IPS DF 6.9 (cell line): ENCODE measurements at regions not wholly inside any gene's neighbourhood (a gene's known extent, or its start where the extent isn't known, plus 50 kb on each side); places are given as distances from the start of the nearest gene placed in this dataset.

Experiments used
- DNase-seq: peaks from one replicate; pipeline ENCODE4 v3.0.0-alpha.2; 2013; ENCODE audit warnings: low read depth, low spot score
- H3K27ac ChIP-seq: one replicate; pipeline ENCODE4 v1.5.1; 2013; ENCODE audit warnings: low read length, control low read depth
- H3K27me3 ChIP-seq: 2 replicates; pipeline ENCODE4 v1.6.1; 2013; ENCODE audit warnings: mild to moderate bottlenecking, low read length; ENCODE audit not compliant: control insufficient read depth, insufficient read depth
- H3K36me3 ChIP-seq: 2 replicates; pipeline ENCODE4 v1.6.1; 2013; ENCODE audit warnings: low read length; ENCODE audit not compliant: control insufficient read depth, insufficient read depth
- H3K4me1 ChIP-seq: 2 replicates; pipeline ENCODE4 v1.6.1; 2013; ENCODE audit warnings: low read length; ENCODE audit not compliant: control insufficient read depth, insufficient read depth
- H3K4me3 ChIP-seq: 2 replicates; pipeline ENCODE4 v1.5.1; 2013; ENCODE audit warnings: mild to moderate bottlenecking, low read length
- H3K9me3 ChIP-seq: 2 replicates; pipeline ENCODE4 v1.6.1; 2013; ENCODE audit warnings: low read length, inconsistent platforms; ENCODE audit not compliant: control insufficient read depth, insufficient read depth
- WGBS: extraction: QIAGEN DNeasy Blood & Tissue Kit; methylation state at CpG from one replicate; pipeline ENCODE4 v1.1.7; 2013; ENCODE audit warnings: mixed read lengths, missing lambda C conversion rate; ENCODE audit not compliant: insufficient read length, insufficient coverage; 5-methylcytosine and 5-hydroxymethylcytosine counted together

DNA sequence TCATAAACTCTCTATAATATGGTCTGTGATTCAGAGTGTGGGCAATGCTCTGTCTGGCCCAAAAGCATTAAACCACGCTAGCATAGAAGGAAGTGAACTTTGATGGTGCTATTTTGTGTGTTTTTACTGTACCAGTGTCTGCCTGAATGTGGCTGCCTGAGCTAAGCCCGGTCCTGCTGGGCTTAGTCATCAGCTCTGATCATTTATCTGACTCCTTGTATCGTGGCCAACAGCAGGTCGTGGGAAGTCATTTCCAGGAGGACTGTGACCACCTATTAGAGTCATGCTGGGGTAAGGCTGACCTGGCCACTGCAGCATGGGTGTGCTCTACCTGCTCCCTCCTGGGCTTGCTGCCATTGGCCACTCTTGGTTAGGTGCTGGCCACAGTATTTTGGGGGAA, 239.1 kb upstream of the CEP162 start:
- H3K4me3 ChIP-seq, result no peak overlapping the region
- H3K27ac ChIP-seq, result no peak overlapping the region
- H3K27me3 ChIP-seq, result no peaks in the 10 kb centered on the region
- no CpG with 5 or more reads among the region's 4 CpGs for WGBS
- no peaks in the 10 kb centered on the region for H3K4me1 ChIP-seq
- H3K36me3 ChIP-seq, result no peaks in the 10 kb centered on the region
- no peak for DNase-seq
- H3K9me3 ChIP-seq, result no peaks in the 10 kb centered on the region

DNA sequence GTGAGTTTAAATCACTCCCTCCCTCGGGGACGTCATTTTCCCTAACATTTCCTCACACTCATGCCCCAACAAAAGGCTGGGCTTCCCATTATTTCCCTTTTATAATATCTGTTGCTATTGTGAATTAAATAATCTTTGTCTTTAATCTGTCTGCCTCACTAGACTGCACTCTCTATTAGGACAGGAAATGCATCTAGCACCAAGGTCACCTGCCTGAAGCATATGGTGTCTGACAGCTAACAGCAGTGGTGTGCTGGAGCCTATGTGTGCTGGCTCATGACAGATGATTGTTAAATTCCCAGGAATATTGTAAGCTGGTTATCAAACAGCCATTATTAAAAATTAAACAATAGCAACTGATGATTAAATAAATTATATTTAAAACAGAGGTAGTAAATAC, 237.0 kb upstream of the CEP162 start:
- Histone ChIP-seq H3K4me1 (no peaks in the 10 kb centered on the region), H3K9me3 (no peaks in the 10 kb centered on the region), H3K27me3 (no peaks in the 10 kb centered on the region), H3K36me3 (no peaks in the 10 kb centered on the region), H3K27ac (no peak overlapping the region), H3K4me3 (no peak overlapping the region)
- DNase-seq, result no peak
- no CpG with 5 or more reads among the region's 2 CpGs for WGBS

DNA sequence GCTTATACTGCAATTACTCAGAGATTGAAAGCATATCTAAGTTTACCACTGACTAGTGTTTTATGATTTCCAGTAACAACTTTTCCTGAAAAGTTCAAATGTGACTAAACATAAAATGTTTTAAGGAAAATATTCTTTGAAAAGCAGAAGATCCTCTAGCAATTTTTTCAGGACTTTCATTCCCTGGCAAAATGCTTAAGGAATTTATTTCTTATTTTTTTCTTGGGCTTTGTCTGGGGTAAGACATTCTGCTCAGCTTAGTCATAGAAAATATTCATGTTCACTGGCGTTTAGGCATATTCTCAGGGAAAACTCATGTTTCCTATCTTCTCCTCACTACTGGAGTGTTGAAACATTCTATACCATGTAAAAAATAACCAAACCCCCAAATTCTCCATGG, 235.3 kb upstream of the CEP162 start:
- DNase-seq, result no peak
- Histone ChIP-seq H3K27me3 (no peaks in the 10 kb centered on the region), H3K4me3 (no peak overlapping the region), H3K9me3 (no peaks in the 10 kb centered on the region), H3K27ac (no peak overlapping the region), H3K36me3 (no peaks in the 10 kb centered on the region), H3K4me1 (no peaks in the 10 kb centered on the region)
- no CpG with 5 or more reads among the region's 1 CpG for WGBS

DNA sequence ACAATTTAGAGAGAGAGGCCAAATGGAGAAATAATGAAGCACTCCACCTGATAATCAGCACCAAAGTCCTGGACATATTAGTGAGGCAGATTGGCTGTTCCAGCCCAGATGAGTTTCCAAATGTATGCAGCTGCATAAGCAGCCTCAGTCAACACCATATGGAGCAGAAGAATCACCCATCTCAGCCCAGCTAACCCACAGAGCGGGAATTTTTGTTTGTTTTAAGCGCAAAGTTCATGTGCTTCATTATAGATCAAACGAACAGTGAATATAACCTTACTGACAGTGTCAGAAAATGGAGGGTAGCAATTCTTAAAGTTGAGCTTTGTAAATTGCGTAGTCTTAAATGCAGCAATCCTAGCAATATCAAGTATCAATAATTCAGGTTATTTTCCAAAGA, 234.0 kb upstream of the CEP162 start:
- no CpG with 5 or more reads among the region's 4 CpGs for WGBS
- no peak for DNase-seq

DNA sequence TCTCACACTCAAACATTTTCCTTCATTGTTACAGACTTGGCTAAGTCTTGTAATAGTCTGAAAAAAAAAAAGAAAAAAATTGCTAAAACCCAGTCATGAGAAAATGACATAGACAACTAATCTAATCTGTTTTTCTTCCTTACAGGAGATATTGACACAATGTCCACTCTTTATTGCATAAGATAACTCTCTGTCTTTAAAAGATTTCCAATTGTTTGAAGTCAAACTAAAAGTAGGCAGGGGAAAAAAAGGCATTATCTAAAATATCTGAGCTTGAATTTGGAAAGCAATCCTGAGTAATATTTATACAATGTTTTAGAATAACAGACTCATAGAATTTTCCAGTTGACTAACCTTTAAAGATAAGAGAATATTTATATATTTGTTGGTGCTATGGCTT, 233.0 kb upstream of the CEP162 start:
- H3K27ac ChIP-seq, result no peak overlapping the region
- H3K4me1 ChIP-seq, result no peaks in the 10 kb centered on the region
- H3K4me3 ChIP-seq, result no peak overlapping the region
- no peaks in the 10 kb centered on the region for H3K36me3 ChIP-seq
- H3K27me3 ChIP-seq, result no peaks in the 10 kb centered on the region
- no peak for DNase-seq
- no peaks in the 10 kb centered on the region for H3K9me3 ChIP-seq

More for the DNA sequence above, 234.0 kb upstream of the CEP162 start:
- Histone ChIP-seq H3K27me3 (no peaks in the 10 kb centered on the region), H3K36me3 (no peaks in the 10 kb centered on the region), H3K4me1 (no peaks in the 10 kb centered on the region), H3K9me3 (no peaks in the 10 kb centered on the region), H3K4me3 (no peak overlapping the region), H3K27ac (no peak overlapping the region)

DNA sequence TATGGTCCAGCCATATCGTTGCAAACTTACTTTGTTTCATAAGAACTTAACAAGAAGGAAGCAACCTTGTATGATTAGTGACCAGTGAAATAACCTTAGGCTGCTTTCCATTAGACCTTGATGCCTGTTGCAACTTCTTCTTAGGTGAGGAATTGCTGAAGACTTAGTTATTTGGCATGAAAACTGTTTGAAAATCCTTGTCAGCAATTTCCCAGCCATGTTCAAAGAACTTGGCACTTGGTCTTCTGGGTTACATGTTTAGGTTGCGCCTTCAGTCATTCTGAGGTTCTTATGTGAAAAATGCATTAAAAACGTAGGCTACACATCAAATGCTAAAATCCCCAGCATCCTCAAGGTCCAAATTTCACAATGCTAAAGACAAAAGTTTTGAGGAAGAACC, 232.0 kb upstream of the CEP162 start:
- H3K36me3 ChIP-seq, result no peaks in the 10 kb centered on the region
- H3K9me3 ChIP-seq, result no peaks in the 10 kb centered on the region
- WGBS, result no CpG with 5 or more reads among the region's 3 CpGs
- H3K4me3 ChIP-seq, result no peak overlapping the region
- no peaks in the 10 kb centered on the region for H3K27me3 ChIP-seq
- no peaks in the 10 kb centered on the region for H3K4me1 ChIP-seq
- H3K27ac ChIP-seq, result no peak overlapping the region
- DNase-seq, result no peak

DNA sequence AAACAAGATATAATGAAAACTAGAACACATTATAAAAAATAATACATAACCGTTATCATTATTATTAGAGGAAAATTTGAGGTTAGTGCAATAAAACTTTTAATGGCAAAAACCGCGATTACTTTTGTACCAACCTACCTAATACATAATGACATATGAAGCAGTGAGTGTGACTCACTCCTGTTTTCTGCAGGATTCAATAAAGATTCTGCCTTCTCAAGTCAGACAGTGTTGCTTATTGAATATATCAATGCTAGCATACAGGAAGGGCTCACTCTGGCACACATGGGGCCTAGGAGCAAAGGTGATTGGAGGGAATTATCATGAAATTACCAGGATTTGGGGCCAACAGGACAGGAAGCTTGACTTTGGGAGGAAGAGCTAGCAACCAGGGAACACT, 230.8 kb upstream of the CEP162 start:
- Histone ChIP-seq H3K4me1 (no peaks in the 10 kb centered on the region), H3K9me3 (no peaks in the 10 kb centered on the region), H3K27me3 (no peaks in the 10 kb centered on the region), H3K4me3 (no peak overlapping the region), H3K36me3 (no peaks in the 10 kb centered on the region), H3K27ac (no peak overlapping the region)
- DNase-seq, result no peak
- WGBS, result no CpG with 5 or more reads among the region's 3 CpGs

DNA sequence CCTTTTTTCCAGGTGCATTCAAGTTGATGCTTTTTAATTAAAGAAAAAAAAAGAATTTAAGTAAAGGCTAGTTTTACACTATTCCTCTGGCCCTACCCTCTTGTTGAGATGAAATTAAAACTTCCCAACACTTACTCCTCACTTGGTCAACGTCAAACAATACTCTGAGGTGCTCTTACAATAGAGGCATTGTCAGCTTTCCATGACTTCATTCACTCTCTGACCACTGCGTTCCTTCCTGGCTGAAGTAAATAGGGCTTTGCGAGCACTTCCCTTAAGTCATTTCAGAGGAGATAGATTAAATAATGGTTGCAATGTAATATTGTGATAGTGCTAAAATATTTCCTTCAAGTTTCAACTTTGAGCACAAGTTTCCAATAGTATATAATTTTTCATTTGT, 229.8 kb upstream of the CEP162 start:
- WGBS, result no CpG with 5 or more reads among the region's 3 CpGs
- DNase-seq, result no peak
- Histone ChIP-seq H3K9me3 (no peaks in the 10 kb centered on the region), H3K36me3 (no peaks in the 10 kb centered on the region), H3K4me1 (no peaks in the 10 kb centered on the region), H3K27me3 (no peaks in the 10 kb centered on the region), H3K27ac (no peak overlapping the region), H3K4me3 (no peak overlapping the region)

DNA sequence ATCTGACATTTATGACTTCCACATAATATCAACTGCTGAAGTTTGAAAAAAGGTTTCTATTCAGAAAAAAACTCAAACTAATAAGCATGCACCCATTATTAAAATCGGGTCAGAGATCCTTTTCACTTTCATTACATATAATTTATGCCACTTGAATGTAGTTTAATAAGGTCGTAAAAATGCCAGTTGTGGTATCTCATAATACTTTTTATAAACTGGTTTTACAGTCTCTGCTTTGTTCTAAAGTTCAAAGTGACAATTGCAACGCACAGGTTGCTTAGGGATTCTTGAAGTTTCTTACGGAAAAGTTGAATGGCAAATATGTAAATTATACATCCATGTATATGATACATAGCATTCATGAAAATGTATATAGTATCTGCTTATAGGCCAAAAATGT, 229.4 kb upstream of the CEP162 start:
- Histone ChIP-seq H3K9me3 (no peaks in the 10 kb centered on the region), H3K4me1 (no peaks in the 10 kb centered on the region), H3K36me3 (no peaks in the 10 kb centered on the region), H3K4me3 (no peak overlapping the region), H3K27me3 (no peaks in the 10 kb centered on the region), H3K27ac (no peak overlapping the region)
- no CpG with 5 or more reads among the region's 4 CpGs for WGBS
- DNase-seq, result no peak

DNA sequence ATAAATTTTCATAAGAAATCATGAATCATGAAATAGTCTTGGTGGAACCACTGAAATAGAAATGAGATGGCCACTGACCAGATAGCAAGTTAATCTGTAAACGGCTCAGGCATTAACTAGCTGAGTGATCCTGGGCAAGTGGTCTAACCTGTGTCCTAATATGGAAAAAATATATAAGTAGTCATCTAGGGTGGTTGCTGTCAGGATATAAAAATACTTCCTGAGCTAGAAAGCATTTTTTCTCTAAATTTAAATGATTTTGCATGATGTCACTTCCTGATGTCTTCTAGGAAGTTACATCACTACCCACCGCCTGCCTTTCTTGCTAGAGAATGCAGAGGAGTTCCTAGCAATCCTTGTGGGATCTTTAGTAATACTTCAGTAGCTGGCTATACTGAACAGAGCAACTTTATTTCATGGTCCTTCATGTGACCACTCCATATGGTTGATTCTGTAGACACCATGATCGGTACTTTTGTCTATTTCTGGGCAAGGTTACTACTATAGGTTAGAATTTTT, 228.1 kb upstream of the CEP162 start:
- no peak overlapping the region for H3K4me3 ChIP-seq
- WGBS, result no CpG with 5 or more reads among the region's 3 CpGs
- no peaks in the 10 kb centered on the region for H3K36me3 ChIP-seq
- DNase-seq, result no peak
- no peaks in the 10 kb centered on the region for H3K4me1 ChIP-seq
- no peak overlapping the region for H3K27ac ChIP-seq
- no peaks in the 10 kb centered on the region for H3K9me3 ChIP-seq
- no peaks in the 10 kb centered on the region for H3K27me3 ChIP-seq

DNA sequence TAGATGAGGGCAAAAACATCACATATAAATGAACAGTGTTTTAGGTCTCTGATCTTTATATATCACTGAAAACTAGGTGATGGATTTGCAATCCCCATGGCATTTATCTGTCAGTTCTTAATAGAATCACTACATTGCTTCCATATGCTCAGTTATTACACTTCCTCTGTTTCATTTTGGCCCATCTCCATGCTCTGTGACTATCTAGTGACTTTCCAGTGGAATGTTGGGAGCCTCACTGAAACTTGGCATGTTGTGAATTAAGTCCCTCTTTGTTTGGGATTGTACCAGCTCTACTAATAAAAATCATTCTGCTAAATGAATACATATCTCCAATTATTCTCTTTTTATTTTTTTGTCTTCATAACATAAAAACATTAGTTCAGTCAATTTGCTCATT, 226.1 kb upstream of the CEP162 start:
- Histone ChIP-seq H3K4me1 (no peaks in the 10 kb centered on the region), H3K27ac (no peak overlapping the region), H3K4me3 (no peak overlapping the region), H3K27me3 (no peaks in the 10 kb centered on the region), H3K36me3 (no peaks in the 10 kb centered on the region), H3K9me3 (no peaks in the 10 kb centered on the region)
- no peak for DNase-seq
